NB4 (cell line): ENCODE measurements at regions not wholly inside any gene's neighbourhood (a gene's known extent, or its start where the extent isn't known, plus 50 kb on each side); places are given as distances from the start of the nearest gene placed in this dataset.

Experiments used
- CTCF ChIP-seq: IDR thresholded peaks from one replicate; pipeline ENCODE4 v1.5.1; 2012; ENCODE audit warnings: low read depth, low read length
- POLR2A ChIP-seq: IDR thresholded peaks from 2 replicates; pipeline ENCODE4 v1.6.1; 2011; ENCODE audit warnings: mild to moderate bottlenecking; ENCODE audit not compliant: insufficient read length; ENCODE audit errors: extremely low read depth

- TF ChIP-seq CTCF (no peak), POLR2A (no peak)
These were observed 238.0 kb upstream of the ATP2B1 start for GRCh38 chr12:89946518-89947135.
